ENCODE measurements at regions not wholly inside any gene's neighbourhood (a gene's known extent, or its start where the extent isn't known, plus 50 kb on each side); places are given as distances from the start of the nearest gene placed in this dataset.

GRCh38 chr12:47534695-47535094, 171.1 kb downstream of the RPAP3 start:
- Histone ChIP-seq H3K27ac (no peak overlapping the region), H3K9me3 (ENCODE audit: severe bottlenecking) (peaks cover 4% of the 10 kb centered on the region), H3K36me3 (no peaks in the 10 kb centered on the region), H3K4me3 (ENCODE audit: low read depth, low read length) (no peak overlapping the region), H3K27me3 (ENCODE audit: insufficient read depth, low read depth, severe bottlenecking) (peaks cover 18% of the 10 kb centered on the region)
- no peak for DNase-seq
- no peak for TF ChIP-seq CTCF (IDR thresholded peaks at IDR 0.05; ENCODE audit: low read depth, low read length)

GRCh38 chr12:47530050-47530449, 175.8 kb downstream of the RPAP3 start:
- peaks cover 8% of the 10 kb centered on the region for H3K9me3 ChIP-seq (ENCODE audit: severe bottlenecking)
- H3K36me3 ChIP-seq: no peaks in the 10 kb centered on the region
- no peak for DNase-seq
- H3K4me3 ChIP-seq (ENCODE audit: low read depth, low read length): no peak overlapping the region
- no peak overlapping the region for H3K27ac ChIP-seq
- H3K27me3 ChIP-seq (ENCODE audit: insufficient read depth, low read depth, severe bottlenecking): peaks cover 5% of the 10 kb centered on the region
- no peak for TF ChIP-seq CTCF (IDR thresholded peaks at IDR 0.05; ENCODE audit: low read depth, low read length)

GRCh38 chr12:47527816-47528215, 178.0 kb downstream of the RPAP3 start:
- Histone ChIP-seq H3K36me3 (no peaks in the 10 kb centered on the region), H3K27ac (no peak overlapping the region), H3K9me3 (ENCODE audit: severe bottlenecking) (peaks cover 8% of the 10 kb centered on the region), H3K4me3 (ENCODE audit: low read depth, low read length) (no peak overlapping the region), H3K27me3 (ENCODE audit: insufficient read depth, low read depth, severe bottlenecking) (no peaks in the 10 kb centered on the region)
- TF ChIP-seq CTCF (IDR thresholded peaks at IDR 0.05; ENCODE audit: low read depth, low read length): no peak
- DNase-seq: no peak

GRCh38 chr12:47520029-47520428, 185.8 kb downstream of the RPAP3 start:
- TF ChIP-seq CTCF (IDR thresholded peaks at IDR 0.05; ENCODE audit: low read depth, low read length): no peak
- Histone ChIP-seq H3K27ac (no peak overlapping the region), H3K27me3 (ENCODE audit: insufficient read depth, low read depth, severe bottlenecking) (peaks cover 3% of the 10 kb centered on the region), H3K9me3 (ENCODE audit: severe bottlenecking) (no peaks in the 10 kb centered on the region), H3K4me3 (ENCODE audit: low read depth, low read length) (no peak overlapping the region), H3K36me3 (no peaks in the 10 kb centered on the region)
- no peak for DNase-seq

- Histone ChIP-seq H3K27ac (no peak overlapping the region), H3K4me3 (ENCODE audit: low read depth, low read length) (no peak overlapping the region), H3K36me3 (no peaks in the 10 kb centered on the region), H3K9me3 (ENCODE audit: severe bottlenecking) (peaks cover 4% of the 10 kb centered on the region), H3K27me3 (ENCODE audit: insufficient read depth, low read depth, severe bottlenecking) (peaks cover 3% of the 10 kb centered on the region)
- no peak for TF ChIP-seq CTCF (IDR thresholded peaks at IDR 0.05; ENCODE audit: low read depth, low read length)
- no peak for DNase-seq
Observed at GRCh38 chr12:47517122-47517521, 188.7 kb downstream of the RPAP3 start.

GRCh38 chr12:47509398-47509851, 196.4 kb downstream of the RPAP3 start:
- no peak for TF ChIP-seq CTCF (IDR thresholded peaks at IDR 0.05; ENCODE audit: low read depth, low read length)
- no peak for DNase-seq
- H3K27ac ChIP-seq: no peak overlapping the region

More at GRCh38 chr12:47509398-47509851, 196.4 kb downstream of the RPAP3 start:
- Histone ChIP-seq H3K36me3 (no peaks in the 10 kb centered on the region), H3K4me3 (ENCODE audit: low read depth, low read length) (no peak overlapping the region), H3K9me3 (ENCODE audit: severe bottlenecking) (peaks cover 4% of the 10 kb centered on the region), H3K27me3 (ENCODE audit: insufficient read depth, low read depth, severe bottlenecking) (no peaks in the 10 kb centered on the region)

Measured in WERI-Rb-1 (cell line).